WTC11 (cell line): ENCODE measurements at regions not wholly inside any gene's neighbourhood (a gene's known extent, or its start where the extent isn't known, plus 50 kb on each side); places are given as distances from the start of the nearest gene placed in this dataset.

ENCODE experiments used
- ATF1 ChIP-seq: sonication (generic); formaldehyde crosslinking; IDR thresholded peaks from 2 replicates; pipeline ENCODE4 v1.8.1; 2023; ENCODE audit warnings: mild to moderate bottlenecking, moderate library complexity, missing genetic modification reagents
- E2F4 ChIP-seq: sonication (generic); formaldehyde crosslinking; IDR thresholded peaks from 2 replicates; pipeline ENCODE4 v1.8.1; 2022; ENCODE audit warnings: low read depth, mild to moderate bottlenecking, moderate library complexity, missing genetic modification reagents, borderline replicate concordance
- FOXK1 ChIP-seq: sonication (generic); formaldehyde crosslinking; IDR thresholded peaks from 2 replicates; pipeline ENCODE4 v1.8.0; 2022; ENCODE audit warnings: mild to moderate bottlenecking, moderate library complexity, missing genetic modification reagents
- GABPB1 ChIP-seq: sonication (generic); formaldehyde crosslinking; IDR thresholded peaks from 2 replicates; pipeline ENCODE4 v1.8.1; 2023; ENCODE audit warnings: mild to moderate bottlenecking, missing genetic modification reagents
- IRF2 ChIP-seq: sonication (generic); formaldehyde crosslinking; IDR thresholded peaks from 2 replicates; pipeline ENCODE4 v1.8.0; 2022; ENCODE audit warnings: low read depth, missing genetic modification reagents, borderline replicate concordance
- JUN ChIP-seq: sonication (generic); formaldehyde crosslinking; IDR thresholded peaks from 2 replicates; pipeline ENCODE4 v1.8.0; 2023; ENCODE audit warnings: mild to moderate bottlenecking, missing genetic modification reagents
- SP1 ChIP-seq: sonication (generic); formaldehyde crosslinking; conservative IDR thresholded peaks from 2 replicates; pipeline ENCODE4 v1.8.1; 2022; ENCODE audit warnings: missing genetic modification reagents
- TEAD4 ChIP-seq: sonication (generic); formaldehyde crosslinking; IDR thresholded peaks from 2 replicates; pipeline ENCODE4 v1.8.0; 2022; ENCODE audit warnings: mild to moderate bottlenecking, missing genetic modification reagents
- TP53 ChIP-seq: sonication (generic); formaldehyde crosslinking; IDR thresholded peaks from 2 replicates; pipeline ENCODE4 v1.8.1; 2023; ENCODE audit warnings: mild to moderate bottlenecking, missing genetic modification reagents
- USF1 ChIP-seq: sonication (generic); formaldehyde crosslinking; IDR thresholded peaks from 2 replicates; pipeline ENCODE4 v1.8.0; 2022; ENCODE audit warnings: mild to moderate bottlenecking, missing genetic modification reagents
- TF ChIP-seq, protein P1 (sequence below): fragments of 200-600 bp; IDR thresholded peaks from 2 replicates; pipeline ENCODE4 v1.8.0; 2022; ENCODE audit warnings: antibody characterized with exemption
- TF ChIP-seq, protein P2 (sequence below): sonication (generic); formaldehyde crosslinking; IDR thresholded peaks from 2 replicates; pipeline ENCODE4 v1.8.1; 2023; ENCODE audit warnings: mild to moderate bottlenecking, missing genetic modification reagents, moderate library complexity
- TF ChIP-seq, protein P3 (sequence below): sonication (generic); formaldehyde crosslinking; IDR thresholded peaks from 2 replicates; pipeline ENCODE4 v1.8.1; 2023; ENCODE audit warnings: mild to moderate bottlenecking, missing genetic modification reagents

DNA sequence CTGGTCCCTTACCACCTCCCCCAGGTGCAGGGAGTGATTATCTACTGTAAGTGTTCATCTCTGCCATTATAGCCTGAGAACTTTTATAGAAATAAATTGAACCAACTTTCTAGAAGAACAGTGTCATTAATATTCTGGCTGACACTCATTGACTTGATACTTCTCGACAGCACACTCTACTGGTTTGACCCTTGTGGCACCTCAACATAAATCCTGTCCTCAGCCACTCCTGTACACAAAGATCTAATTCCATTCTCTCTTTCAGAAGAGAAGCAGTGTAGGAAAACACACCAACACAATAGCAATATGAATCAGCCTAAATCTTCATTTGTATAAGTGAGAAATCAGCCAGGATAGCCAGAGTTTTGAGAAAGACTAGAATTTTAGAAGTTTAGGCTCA is 417.7 kb downstream of the TAF11L14 start:
- TF ChIP-seq, protein P1, sequence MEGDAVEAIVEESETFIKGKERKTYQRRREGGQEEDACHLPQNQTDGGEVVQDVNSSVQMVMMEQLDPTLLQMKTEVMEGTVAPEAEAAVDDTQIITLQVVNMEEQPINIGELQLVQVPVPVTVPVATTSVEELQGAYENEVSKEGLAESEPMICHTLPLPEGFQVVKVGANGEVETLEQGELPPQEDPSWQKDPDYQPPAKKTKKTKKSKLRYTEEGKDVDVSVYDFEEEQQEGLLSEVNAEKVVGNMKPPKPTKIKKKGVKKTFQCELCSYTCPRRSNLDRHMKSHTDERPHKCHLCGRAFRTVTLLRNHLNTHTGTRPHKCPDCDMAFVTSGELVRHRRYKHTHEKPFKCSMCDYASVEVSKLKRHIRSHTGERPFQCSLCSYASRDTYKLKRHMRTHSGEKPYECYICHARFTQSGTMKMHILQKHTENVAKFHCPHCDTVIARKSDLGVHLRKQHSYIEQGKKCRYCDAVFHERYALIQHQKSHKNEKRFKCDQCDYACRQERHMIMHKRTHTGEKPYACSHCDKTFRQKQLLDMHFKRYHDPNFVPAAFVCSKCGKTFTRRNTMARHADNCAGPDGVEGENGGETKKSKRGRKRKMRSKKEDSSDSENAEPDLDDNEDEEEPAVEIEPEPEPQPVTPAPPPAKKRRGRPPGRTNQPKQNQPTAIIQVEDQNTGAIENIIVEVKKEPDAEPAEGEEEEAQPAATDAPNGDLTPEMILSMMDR: no peak
- TF ChIP-seq GABPB1 (no peak), SP1 (CRISPR knock-in tag) (no peak), TP53 (CRISPR knock-in tag) (no peak), ATF1 (CRISPR knock-in tag) (no peak), TEAD4 (CRISPR knock-in tag) (no peak), USF1 (CRISPR knock-in tag) (no peak), FOXK1 (CRISPR knock-in tag) (no peak), IRF2 (CRISPR knock-in tag) (no peak), E2F4 (CRISPR knock-in tag) (no peak), JUN (CRISPR knock-in tag) (no peak)
- TF ChIP-seq, protein P2, sequence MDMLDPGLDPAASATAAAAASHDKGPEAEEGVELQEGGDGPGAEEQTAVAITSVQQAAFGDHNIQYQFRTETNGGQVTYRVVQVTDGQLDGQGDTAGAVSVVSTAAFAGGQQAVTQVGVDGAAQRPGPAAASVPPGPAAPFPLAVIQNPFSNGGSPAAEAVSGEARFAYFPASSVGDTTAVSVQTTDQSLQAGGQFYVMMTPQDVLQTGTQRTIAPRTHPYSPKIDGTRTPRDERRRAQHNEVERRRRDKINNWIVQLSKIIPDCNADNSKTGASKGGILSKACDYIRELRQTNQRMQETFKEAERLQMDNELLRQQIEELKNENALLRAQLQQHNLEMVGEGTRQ: no peak
- TF ChIP-seq, protein P3, sequence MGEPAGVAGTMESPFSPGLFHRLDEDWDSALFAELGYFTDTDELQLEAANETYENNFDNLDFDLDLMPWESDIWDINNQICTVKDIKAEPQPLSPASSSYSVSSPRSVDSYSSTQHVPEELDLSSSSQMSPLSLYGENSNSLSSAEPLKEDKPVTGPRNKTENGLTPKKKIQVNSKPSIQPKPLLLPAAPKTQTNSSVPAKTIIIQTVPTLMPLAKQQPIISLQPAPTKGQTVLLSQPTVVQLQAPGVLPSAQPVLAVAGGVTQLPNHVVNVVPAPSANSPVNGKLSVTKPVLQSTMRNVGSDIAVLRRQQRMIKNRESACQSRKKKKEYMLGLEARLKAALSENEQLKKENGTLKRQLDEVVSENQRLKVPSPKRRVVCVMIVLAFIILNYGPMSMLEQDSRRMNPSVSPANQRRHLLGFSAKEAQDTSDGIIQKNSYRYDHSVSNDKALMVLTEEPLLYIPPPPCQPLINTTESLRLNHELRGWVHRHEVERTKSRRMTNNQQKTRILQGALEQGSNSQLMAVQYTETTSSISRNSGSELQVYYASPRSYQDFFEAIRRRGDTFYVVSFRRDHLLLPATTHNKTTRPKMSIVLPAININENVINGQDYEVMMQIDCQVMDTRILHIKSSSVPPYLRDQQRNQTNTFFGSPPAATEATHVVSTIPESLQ: no peak
